HCT116 (cell line): ENCODE measurements at regions not wholly inside any gene's neighbourhood (a gene's known extent, or its start where the extent isn't known, plus 50 kb on each side); places are given as distances from the start of the nearest gene placed in this dataset.

Experiments used
- CEBPB ChIP-seq: IDR thresholded peaks from 2 replicates; pipeline ENCODE4 v1.6.1; 2012; ENCODE audit warnings: low read depth
- EGR1 ChIP-seq: IDR thresholded peaks from 2 replicates; pipeline ENCODE4 v1.6.1; 2012; ENCODE audit warnings: low read depth
- JUND ChIP-seq: IDR thresholded peaks from 2 replicates; pipeline ENCODE4 v1.6.1; 2012
- POLR2A ChIP-seq: IDR thresholded peaks from 2 replicates; pipeline ENCODE4 v1.7.0; 2011; ENCODE audit warnings: borderline replicate concordance; ENCODE audit not compliant: insufficient read depth, insufficient read length; ENCODE audit errors: extremely low read depth
- SIN3A ChIP-seq: IDR thresholded peaks from 2 replicates; pipeline ENCODE4 v1.6.1; 2012; ENCODE audit warnings: low read depth
- TF ChIP-seq, protein P1 (sequence below): IDR thresholded peaks from 2 replicates; pipeline ENCODE4 v1.6.1; 2012; ENCODE audit warnings: low read depth
- TF ChIP-seq, protein P2 (sequence below), 3 experiments: fragments of 200-600 bp in 1 of 3; sonication (generic) in 1 of 3; IDR thresholded peaks in 2 of 3; conservative IDR thresholded peaks in 1 of 3; 2 replicates each; pipeline ENCODE4 v1.5.1; 2012 to 2017; ENCODE audit warnings: low read depth in 2 of 3, low read length in 2 of 3, antibody characterized with exemption in 1 of 3, borderline replicate concordance in 1 of 3, control low read depth in 1 of 3, mild to moderate bottlenecking in 1 of 3, mixed read lengths in 1 of 3, mixed run types in 1 of 3, moderate library complexity in 1 of 3; ENCODE audit not compliant: insufficient read depth in 1 of 3

DNA sequence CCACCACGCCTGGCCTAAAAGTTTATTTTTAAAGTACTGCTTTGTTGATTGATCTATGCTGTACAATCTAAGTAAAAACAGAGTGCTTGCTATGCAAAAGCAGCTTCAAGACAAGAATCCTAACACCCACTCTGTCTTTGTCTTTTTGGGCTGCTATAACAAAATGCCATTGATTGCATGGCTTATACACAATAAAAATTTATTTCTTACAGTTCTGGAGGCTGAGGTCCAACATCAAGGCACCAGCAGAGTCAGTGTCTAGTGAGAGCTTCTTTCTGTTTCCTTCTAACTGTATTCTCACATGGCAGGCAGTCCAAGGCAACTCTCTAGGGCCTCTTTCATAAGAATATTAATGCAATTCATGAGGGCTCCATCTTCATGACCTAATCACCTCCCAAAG, 63.6 kb upstream of the GJA5 start:
- TF ChIP-seq, protein P1, sequence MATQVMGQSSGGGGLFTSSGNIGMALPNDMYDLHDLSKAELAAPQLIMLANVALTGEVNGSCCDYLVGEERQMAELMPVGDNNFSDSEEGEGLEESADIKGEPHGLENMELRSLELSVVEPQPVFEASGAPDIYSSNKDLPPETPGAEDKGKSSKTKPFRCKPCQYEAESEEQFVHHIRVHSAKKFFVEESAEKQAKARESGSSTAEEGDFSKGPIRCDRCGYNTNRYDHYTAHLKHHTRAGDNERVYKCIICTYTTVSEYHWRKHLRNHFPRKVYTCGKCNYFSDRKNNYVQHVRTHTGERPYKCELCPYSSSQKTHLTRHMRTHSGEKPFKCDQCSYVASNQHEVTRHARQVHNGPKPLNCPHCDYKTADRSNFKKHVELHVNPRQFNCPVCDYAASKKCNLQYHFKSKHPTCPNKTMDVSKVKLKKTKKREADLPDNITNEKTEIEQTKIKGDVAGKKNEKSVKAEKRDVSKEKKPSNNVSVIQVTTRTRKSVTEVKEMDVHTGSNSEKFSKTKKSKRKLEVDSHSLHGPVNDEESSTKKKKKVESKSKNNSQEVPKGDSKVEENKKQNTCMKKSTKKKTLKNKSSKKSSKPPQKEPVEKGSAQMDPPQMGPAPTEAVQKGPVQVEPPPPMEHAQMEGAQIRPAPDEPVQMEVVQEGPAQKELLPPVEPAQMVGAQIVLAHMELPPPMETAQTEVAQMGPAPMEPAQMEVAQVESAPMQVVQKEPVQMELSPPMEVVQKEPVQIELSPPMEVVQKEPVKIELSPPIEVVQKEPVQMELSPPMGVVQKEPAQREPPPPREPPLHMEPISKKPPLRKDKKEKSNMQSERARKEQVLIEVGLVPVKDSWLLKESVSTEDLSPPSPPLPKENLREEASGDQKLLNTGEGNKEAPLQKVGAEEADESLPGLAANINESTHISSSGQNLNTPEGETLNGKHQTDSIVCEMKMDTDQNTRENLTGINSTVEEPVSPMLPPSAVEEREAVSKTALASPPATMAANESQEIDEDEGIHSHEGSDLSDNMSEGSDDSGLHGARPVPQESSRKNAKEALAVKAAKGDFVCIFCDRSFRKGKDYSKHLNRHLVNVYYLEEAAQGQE: no peak
- TF ChIP-seq, protein P2, sequence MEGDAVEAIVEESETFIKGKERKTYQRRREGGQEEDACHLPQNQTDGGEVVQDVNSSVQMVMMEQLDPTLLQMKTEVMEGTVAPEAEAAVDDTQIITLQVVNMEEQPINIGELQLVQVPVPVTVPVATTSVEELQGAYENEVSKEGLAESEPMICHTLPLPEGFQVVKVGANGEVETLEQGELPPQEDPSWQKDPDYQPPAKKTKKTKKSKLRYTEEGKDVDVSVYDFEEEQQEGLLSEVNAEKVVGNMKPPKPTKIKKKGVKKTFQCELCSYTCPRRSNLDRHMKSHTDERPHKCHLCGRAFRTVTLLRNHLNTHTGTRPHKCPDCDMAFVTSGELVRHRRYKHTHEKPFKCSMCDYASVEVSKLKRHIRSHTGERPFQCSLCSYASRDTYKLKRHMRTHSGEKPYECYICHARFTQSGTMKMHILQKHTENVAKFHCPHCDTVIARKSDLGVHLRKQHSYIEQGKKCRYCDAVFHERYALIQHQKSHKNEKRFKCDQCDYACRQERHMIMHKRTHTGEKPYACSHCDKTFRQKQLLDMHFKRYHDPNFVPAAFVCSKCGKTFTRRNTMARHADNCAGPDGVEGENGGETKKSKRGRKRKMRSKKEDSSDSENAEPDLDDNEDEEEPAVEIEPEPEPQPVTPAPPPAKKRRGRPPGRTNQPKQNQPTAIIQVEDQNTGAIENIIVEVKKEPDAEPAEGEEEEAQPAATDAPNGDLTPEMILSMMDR (IDR thresholded peaks at IDR 0.05 in 2 of 3, conservative IDR thresholded peaks at IDR 0.05 in 1 of 3; ENCODE audit: borderline replicate concordance in 1 of 3, insufficient read depth in 1 of 3, low read depth in 2 of 3, low read length in 2 of 3): no peak
- TF ChIP-seq JUND (no peak), POLR2A (no peak), SIN3A (no peak), CEBPB (no peak), EGR1 (no peak)
